ENCODE measurements at regions not wholly inside any gene's neighbourhood (a gene's known extent, or its start where the extent isn't known, plus 50 kb on each side); places are given as distances from the start of the nearest gene placed in this dataset.
"Not testable (repeated sequence)": the region's sequence is repeated elsewhere in the genome, so short reads cannot be mapped to it uniquely, and the experiment has no call there.

DNA sequence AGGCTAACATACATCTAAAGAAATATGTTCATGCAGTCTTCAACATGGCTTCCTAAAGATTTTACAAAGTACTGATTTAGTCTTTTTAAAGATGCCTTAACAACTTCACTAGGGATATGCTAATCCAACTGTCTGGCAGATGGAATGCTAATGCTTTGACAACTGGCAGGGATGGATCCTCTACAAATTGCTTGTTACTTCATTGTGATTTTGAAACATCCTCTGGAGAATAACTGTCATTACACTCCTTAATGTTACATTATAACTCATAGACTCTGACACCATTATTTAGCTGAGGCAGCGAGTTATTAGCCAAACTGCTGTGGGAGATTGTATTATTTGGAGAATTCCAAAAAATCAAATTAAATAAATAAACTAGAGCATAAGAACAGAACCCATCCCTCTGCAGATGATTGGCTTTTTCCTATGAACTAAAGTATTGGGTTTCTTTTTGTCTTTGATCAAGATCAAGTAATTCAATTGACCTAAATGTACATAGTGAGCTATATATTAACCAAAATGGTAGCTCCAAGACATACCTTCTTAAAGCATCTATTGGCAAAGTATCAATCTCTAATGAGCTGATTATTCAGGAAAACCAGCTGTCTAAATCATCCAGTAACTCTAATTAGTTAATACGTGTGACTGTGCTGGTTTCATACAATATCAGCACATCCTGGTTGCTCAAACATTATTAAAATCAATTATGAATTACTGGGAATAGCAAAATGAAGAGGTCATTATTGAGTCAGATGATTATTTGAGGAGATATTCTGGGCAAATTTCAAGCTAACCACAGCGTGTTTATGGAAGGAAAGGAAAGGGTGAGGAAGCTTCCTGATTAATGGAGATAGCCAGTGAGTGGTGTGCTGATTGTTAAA, 321.3 kb upstream of the TFPI start:
- DNase-seq, result no peak

DNA sequence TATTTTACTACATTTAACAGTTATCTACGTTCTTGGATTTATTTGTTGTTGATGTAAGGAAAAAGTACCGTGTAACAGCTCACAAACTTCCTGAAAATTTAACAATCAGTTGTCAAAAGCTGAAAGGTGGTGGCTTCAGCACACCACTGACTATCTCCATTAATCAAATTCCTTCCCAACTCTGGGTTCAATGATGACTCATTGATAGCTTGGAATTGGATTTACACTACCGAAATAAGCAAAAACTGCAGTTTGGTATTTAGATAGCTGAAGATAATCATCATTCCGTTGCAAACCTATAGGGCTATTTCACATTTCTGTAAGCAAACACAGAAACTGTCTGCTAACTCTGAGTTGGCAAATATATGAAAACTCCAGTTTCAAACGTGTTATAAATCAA, 322.3 kb upstream of the TFPI start:
- DNase-seq, result no peak

DNA sequence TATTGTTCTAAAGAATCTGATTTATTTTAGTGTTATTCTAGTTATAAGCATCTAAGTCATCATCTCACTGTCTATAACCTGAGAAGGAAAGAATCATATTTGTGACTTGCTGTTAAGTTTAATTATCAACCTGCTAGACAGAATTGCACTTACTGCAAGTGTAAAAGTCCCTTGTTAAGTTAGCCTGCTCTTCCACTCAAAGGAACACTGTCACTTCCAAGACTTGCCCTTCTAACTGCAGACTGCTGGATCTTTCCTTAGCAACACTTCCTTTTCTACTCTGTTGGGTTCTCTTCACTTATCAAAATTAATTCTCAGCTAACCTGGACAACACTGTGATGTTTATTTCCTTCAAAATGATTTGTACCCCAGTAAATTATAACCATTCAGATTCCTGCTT, 323.2 kb upstream of the TFPI start:
- DNase-seq, result no peak

GRCh38 chr2:187878112-187878511, 323.9 kb upstream of the TFPI start:
- no peak for DNase-seq

GRCh38 chr2:187879491-187879890, 325.3 kb upstream of the TFPI start:
- no peak for DNase-seq

DNA sequence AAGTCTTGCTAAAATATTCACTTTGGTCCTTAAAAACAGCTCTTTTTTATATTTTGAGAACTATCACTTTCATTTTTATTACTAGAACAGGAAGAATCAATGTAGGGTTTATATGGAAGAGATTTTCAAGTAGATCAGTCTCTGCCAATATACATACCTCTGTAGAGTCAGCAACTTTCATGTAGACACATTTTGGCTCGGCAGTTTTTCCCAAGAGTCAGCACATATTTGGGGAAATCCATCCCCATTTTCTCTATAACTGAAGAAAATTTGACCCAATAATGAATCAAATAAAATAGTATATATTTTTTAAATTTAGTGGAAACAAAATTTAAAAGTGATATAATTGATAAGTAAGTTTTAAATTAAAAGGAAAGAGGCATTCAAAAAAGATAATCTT, 329.8 kb upstream of the TFPI start:
- DNase-seq, result no peak

- no peak for DNase-seq
Observed at GRCh38 chr2:187890690-187891089, 336.5 kb upstream of the TFPI start.

- no peak for DNase-seq
Observed at GRCh38 chr2:187900021-187900420, 345.8 kb upstream of the TFPI start.

GRCh38 chr2:187906021-187906420, 351.8 kb upstream of the TFPI start:
- no peak for DNase-seq

DNA sequence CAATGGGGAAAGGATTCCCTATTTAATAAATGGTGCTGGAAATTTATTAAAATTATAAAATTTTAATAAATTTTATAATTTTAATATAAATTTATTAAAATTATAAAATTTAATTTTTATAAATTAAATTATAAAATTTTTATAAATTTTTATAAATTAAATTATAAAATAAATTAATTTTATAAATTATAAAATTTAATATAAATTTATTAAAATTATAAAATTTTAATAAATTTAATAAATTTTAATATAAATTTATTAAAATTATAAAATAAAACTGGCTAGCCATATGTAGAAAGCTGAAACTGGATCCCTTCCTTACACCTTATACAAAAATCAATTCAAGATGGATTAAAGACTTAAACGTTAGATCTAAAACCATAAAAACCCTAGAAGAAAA, 356.7 kb upstream of the TFPI start:
- DNase-seq, result not testable (repeated sequence)

- DNase-seq, result no peak
Observed at GRCh38 chr2:187912950-187913349, 358.7 kb upstream of the TFPI start.

GRCh38 chr2:187915810-187916209, 361.6 kb upstream of the TFPI start:
- no peak for DNase-seq

DNA sequence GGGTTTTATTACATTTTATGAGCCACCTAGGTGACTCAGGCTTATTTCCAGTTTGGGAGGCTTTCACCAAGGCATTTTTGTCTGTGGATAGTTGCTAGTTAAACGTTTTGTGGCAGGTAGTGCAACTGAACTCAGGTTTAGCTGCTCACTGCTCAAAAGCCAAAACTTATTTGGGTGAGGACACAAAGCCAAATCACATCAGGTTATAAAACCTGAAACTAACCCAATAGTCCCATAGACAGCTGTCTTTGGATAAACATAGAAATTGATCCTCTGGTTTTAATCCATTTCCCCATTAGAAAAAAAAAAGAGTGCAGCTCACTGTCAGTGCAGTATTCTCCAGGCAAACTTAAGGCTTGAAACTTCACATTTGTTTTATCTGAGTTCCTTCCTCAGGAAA, 362.6 kb upstream of the TFPI start:
- DNase-seq, result no peak

DNA sequence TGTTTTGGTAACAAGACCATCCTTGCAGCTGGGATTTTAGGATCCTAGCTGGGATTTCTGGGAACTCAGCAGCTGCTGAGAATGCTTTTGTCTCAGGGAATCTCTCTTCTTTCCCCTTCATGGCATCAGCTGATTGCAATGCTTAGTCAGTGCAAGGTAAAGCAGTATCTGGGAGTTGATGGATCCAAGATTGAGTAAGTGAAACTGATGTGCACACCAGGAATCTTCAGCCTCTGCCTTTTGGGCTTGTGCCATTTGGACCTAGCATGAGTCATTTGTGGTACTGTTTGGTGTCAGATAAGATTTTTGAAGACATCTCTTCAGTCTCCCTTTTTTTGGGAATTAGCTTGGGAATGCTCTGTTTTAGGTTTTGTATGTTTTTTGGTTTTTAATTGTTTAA, 363.3 kb upstream of the TFPI start:
- no peak for DNase-seq

DNA sequence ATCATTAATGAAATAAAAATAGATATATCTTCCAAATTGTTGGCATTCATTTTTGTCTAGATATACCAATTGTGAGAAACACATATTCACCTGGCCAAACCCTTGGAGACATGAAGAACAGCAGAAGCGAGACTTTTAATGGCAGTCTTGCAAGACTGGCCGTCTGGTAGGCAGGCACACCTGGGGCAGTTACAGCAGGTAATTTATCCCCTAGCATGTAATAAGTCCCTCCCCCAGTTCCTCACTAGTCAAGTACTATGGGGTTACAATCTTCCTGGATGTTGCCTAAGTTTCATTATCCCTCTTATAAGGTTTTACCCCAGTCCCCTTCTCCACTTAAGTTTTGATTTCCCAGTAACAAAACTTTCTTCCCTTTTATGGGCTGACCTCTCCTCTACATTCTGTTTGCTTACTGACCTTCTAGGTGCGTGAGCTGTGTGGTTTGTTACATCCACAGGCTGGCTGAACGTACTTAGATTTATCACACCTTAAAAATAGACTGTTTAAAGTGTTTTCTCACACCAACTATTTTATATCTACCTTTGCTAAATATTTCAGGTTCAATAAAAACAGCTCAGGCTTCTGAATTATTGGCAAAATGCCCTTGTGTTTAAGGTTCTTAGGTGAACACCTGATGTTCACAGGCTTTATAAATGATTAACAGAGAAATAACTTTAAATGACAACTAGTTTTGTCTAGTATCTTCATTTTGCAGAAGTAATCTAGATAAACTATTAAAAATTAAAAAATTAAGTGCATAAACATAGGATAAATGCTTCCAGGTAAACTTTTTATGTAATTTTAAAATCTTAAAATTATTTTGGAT, 365.0 kb upstream of the TFPI start:
- DNase-seq, result no peak

- no peak for DNase-seq
Observed at GRCh38 chr2:187920511-187920910, 366.3 kb upstream of the TFPI start.

DNA sequence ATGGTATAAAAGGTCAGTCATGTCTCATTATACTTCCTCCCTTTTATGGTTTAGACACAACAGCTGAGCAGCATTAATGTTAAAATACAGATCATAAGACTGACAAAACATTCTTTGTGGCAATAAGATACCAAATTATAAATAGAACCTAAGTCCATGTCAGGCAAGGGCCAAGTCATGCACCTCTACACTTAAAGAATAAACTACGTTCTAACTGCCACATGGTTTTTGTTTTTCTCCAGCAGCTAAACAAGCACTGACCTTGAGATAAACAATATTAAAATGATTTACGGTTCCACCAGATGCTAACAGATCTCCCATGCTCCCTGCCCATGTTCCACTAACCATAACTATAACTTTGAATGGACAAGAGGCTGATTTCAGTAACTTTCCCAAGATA, 368.6 kb upstream of the TFPI start:
- no peak for DNase-seq

DNA sequence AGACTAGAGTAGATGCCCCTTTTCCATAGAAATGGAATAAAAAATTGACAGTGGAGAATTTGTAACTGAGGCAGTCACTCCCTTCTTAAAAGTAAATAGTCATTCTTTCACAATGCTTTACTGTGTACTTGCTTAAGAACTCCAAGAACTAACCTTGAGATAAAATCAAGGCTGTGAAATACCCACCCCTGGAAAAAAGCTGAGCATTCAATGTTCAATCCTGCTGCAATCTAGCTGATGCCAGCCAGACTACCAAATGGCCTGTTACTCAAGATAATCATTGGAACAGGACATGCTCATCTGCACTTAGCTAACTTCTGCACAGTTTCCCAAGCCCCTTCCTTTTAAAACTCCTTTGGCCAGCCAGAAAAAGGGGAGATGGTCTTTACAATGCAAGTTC, 367.4 kb upstream of the GULP1 start:
- DNase-seq, result no peak

DNA sequence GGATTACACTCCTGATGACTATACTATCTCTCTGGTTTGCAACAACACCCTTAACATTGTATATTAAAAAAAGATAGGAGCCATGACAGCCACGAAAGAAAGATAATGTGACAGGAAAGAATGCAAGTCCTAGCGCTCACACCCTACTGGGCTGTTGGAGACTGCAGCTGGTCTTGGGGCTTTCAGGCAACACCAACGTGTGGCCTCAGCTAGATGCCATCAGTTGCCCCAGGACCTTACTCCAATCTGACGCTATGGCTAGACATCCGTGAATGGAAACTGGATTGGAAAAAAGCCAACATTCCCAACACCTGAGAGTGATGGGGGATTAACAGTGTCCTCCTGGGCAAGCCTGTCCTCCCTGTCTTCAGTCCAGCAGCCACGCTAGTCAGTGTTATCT, 357.4 kb upstream of the GULP1 start:
- DNase-seq, result no peak

DNA sequence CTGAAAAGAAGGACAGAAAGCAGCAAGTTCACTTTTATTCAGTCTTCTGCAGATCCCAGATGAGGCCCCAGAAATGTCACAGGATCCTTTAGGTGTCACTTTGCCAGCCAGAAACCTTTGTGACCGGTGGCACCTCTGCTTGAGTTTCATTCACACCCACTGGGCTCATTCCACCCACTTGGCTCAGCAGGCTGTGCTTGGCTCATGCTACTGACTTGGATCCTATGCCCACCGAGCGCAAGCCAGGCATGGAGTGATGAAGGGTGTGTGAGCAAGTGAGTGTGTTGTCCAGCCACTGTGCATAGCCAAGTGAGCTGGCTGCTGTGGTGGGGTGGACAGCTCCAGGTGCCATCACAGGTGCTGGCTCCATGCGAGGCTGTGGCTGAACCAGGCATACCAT, 357.0 kb upstream of the GULP1 start:
- no peak for DNase-seq

DNA sequence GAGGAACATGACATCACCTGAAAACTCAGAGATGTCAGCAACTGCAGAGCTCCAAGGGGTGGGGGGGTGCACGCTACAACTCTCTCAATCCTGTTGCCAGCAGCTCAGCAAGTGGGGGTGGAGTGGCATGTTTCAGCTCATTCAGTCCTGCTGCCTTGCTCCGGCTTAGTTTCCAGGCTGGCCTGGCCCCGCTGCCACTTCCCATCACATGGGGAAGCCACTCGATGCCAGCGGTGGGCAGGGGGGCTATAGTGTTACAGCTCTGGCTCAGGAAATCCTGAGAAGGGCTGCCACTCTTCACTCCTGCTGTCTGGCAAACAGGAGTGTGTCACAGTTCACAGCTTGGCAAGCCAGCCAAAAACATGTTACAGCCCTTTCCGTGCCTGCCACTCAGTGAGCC, 356.5 kb upstream of the GULP1 start:
- no peak for DNase-seq

DNA sequence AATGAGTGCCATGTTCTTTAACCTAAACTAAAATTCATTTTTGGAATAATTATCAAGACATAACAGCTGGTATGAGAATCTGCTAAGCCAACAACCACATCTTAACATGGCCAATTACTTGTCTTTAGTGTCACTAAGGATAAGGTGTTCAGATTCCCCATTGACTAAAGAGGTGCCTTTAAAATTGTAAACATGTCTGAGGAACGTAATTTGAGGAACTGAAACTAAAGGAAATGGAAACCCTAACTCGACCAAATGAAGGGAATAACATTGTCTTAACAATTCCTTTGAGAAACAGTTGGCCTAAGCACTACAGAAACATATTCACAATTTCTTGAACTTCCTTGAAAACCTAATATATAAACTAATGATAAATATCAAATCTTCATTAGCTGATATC, 355.4 kb upstream of the GULP1 start:
- no peak for DNase-seq

- DNase-seq, result no peak
Observed at GRCh38 chr2:187939180-187939579, 352.5 kb upstream of the GULP1 start.

- no peak for DNase-seq
Observed at GRCh38 chr2:187942876-187943275, 348.8 kb upstream of the GULP1 start.

All from SIG-M5 (cell line).